ENCODE measurements at regions not wholly inside any gene's neighbourhood (a gene's known extent, or its start where the extent isn't known, plus 50 kb on each side); places are given as distances from the start of the nearest gene placed in this dataset.

DNA sequence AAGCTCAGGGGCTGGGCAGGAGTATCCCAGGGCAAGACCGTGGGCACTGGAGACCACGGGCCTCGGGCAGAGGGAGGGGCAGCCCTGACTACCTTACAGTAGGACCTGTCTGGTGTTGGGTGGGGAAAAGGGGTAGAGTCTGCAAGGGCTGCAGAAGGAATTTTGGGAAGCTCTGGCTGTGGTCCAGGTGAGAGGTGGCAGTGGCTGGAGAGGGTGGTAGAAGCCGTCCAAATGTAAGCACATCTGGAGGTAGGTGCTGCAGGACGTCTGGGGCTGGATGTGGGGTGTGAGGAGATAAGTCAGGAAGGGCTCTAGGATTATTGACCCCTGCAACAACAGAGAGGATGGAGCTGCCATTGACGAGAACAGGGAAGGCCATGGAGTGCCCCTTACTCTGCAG, 486.7 kb downstream of the EIPR1 start:
- TF ChIP-seq, protein P1, sequence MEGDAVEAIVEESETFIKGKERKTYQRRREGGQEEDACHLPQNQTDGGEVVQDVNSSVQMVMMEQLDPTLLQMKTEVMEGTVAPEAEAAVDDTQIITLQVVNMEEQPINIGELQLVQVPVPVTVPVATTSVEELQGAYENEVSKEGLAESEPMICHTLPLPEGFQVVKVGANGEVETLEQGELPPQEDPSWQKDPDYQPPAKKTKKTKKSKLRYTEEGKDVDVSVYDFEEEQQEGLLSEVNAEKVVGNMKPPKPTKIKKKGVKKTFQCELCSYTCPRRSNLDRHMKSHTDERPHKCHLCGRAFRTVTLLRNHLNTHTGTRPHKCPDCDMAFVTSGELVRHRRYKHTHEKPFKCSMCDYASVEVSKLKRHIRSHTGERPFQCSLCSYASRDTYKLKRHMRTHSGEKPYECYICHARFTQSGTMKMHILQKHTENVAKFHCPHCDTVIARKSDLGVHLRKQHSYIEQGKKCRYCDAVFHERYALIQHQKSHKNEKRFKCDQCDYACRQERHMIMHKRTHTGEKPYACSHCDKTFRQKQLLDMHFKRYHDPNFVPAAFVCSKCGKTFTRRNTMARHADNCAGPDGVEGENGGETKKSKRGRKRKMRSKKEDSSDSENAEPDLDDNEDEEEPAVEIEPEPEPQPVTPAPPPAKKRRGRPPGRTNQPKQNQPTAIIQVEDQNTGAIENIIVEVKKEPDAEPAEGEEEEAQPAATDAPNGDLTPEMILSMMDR (IDR thresholded peaks at IDR 0.05): no peak
- TF ChIP-seq POLR2A (IDR thresholded peaks at IDR 0.05): no peak

Measured in lower leg skin (tissue), 3 donors.